OCI-LY1 (cell line): ENCODE measurements at regions not wholly inside any gene's neighbourhood (a gene's known extent, or its start where the extent isn't known, plus 50 kb on each side); places are given as distances from the start of the nearest gene placed in this dataset.

ENCODE experiments used
- H2AFZ ChIP-seq: fragments of 200-600 bp; sonication (generic), shearing (Covaris generic); 2 replicates; pipeline ENCODE4 v1.6.0; 2014; ENCODE audit warnings: antibody characterized with exemption, mild to moderate bottlenecking, low read length
- H3F3A ChIP-seq: fragments of 200-600 bp; sonication (generic), shearing (Covaris generic); 2 replicates; pipeline ENCODE4 v1.6.0; 2014; ENCODE audit warnings: mild to moderate bottlenecking, antibody characterized with exemption, low read length, moderate library complexity; ENCODE audit not compliant: insufficient read depth
- H3K27ac ChIP-seq: fragments of 200-600 bp; sonication (generic); 2 replicates; pipeline ENCODE4 v1.5.1; 2014; ENCODE audit warnings: low read length, mixed run types, mild to moderate bottlenecking, low read depth; ENCODE audit not compliant: poor library complexity, severe bottlenecking
- H3K27me3 ChIP-seq: fragments of 200-600 bp; sonication (generic); 2 replicates; pipeline ENCODE4 v1.6.0; 2014; ENCODE audit warnings: antibody characterized with exemption, mild to moderate bottlenecking, low read length, moderate library complexity; ENCODE audit not compliant: insufficient read depth
- H3K36me3 ChIP-seq: fragments of 200-600 bp; sonication (generic); 2 replicates; pipeline ENCODE4 v1.6.1; 2014; ENCODE audit warnings: mild to moderate bottlenecking, antibody characterized with exemption, low read length, moderate library complexity, mixed read lengths; ENCODE audit not compliant: insufficient read depth
- H3K4me1 ChIP-seq: fragments of 200-600 bp; sonication (generic); 2 replicates; pipeline ENCODE4 v1.5.1; 2014; ENCODE audit warnings: mild to moderate bottlenecking, low read length, moderate library complexity; ENCODE audit not compliant: insufficient read depth, severe bottlenecking
- H3K4me2 ChIP-seq: fragments of 200-600 bp; sonication (generic), shearing (Covaris generic); 2 replicates; pipeline ENCODE4 v1.6.1; 2014; ENCODE audit warnings: low read length
- H3K4me3 ChIP-seq: fragments of 200-600 bp; sonication (generic); 2 replicates; pipeline ENCODE4 v1.5.1; 2014; ENCODE audit warnings: low read length, low read depth, mild to moderate bottlenecking, mixed read lengths; ENCODE audit not compliant: poor library complexity, severe bottlenecking
- H3K79me2 ChIP-seq: fragments of 200-600 bp; shearing (Covaris generic); 2 replicates; pipeline ENCODE4 v1.6.1; 2016; ENCODE audit warnings: mixed run types, low read length, mixed read lengths; ENCODE audit not compliant: insufficient read depth
- H3K9ac ChIP-seq: fragments of 200-600 bp; sonication (generic), shearing (Covaris generic); 2 replicates; pipeline ENCODE4 v1.6.1; 2014; ENCODE audit warnings: mild to moderate bottlenecking, low read length, mixed read lengths
- H3K9me2 ChIP-seq: fragments of 200-600 bp; sonication (generic), shearing (Covaris generic); 2 replicates; pipeline ENCODE4 v1.6.1; 2014; ENCODE audit warnings: low read depth, mild to moderate bottlenecking, low read length, mixed read lengths
- H3K9me3 ChIP-seq: fragments of 200-600 bp; shearing (Covaris generic); 2 replicates; pipeline ENCODE4 v1.6.1; 2014; ENCODE audit warnings: low read length, mixed read lengths
- H4K20me1 ChIP-seq: fragments of 200-600 bp; sonication (generic), shearing (Covaris generic); 2 replicates; pipeline ENCODE4 v1.6.0; 2016; ENCODE audit warnings: mild to moderate bottlenecking, low read length; ENCODE audit not compliant: insufficient read depth
- CTCF ChIP-seq: fragments of 200-600 bp; sonication (generic), shearing (Covaris generic); IDR thresholded peaks from 2 replicates; pipeline ENCODE4 v1.5.1; 2017; ENCODE audit warnings: mild to moderate bottlenecking, antibody characterized with exemption, low read length, moderate library complexity, mixed read lengths
- EZH2 ChIP-seq: fragments of 200-600 bp; sonication (generic), shearing (Covaris generic); IDR thresholded peaks from 2 replicates; pipeline ENCODE4 v1.8.0; 2017; ENCODE audit warnings: borderline replicate concordance, mixed run types, mild to moderate bottlenecking, antibody characterized with exemption, low read length, moderate library complexity, mixed read lengths

- Histone ChIP-seq H3K27me3 (no peaks in the 10 kb centered on the region), H3K4me1 (no peaks in the 10 kb centered on the region), H3K4me3 (no peak overlapping the region), H2AFZ (no peak overlapping the region), H3K36me3 (no peaks in the 10 kb centered on the region), H4K20me1 (no peaks in the 10 kb centered on the region), H3K4me2 (no peak overlapping the region), H3F3A (no peaks in the 10 kb centered on the region), H3K9ac (no peak overlapping the region), H3K9me2 (no peaks in the 10 kb centered on the region), H3K9me3 (no peaks in the 10 kb centered on the region), H3K27ac (no peak overlapping the region), H3K79me2 (no peaks in the 10 kb centered on the region)
- TF ChIP-seq CTCF (no peak), EZH2 (no peak)
Measured at GRCh38 chr11:70906101-70906500, 346.3 kb downstream of the SHANK2 start.

DNA sequence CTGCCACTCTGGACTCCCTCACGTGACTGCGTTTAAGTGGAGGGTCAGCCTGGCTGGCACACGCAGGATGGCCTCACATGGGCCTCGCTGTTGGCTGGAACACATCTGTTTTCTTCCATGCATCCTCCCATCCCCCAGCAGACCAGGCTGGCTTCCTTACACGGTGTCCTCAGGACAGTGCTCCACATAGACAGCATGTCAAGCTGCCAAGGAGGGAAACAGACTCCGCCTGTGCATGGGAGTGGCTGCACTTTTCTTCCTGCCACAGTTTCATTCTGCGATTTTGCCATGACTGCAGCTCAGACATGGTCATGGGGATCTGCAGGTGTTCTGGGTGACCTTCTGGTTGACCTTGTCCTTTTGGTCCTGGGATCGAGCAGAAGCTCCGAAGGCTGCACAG is 344.2 kb downstream of the SHANK2 start:
- Histone ChIP-seq H3K9me2 (no peaks in the 10 kb centered on the region), H3K79me2 (no peaks in the 10 kb centered on the region), H3K9me3 (no peaks in the 10 kb centered on the region), H3F3A (no peaks in the 10 kb centered on the region), H3K4me3 (no peak overlapping the region), H3K4me1 (no peaks in the 10 kb centered on the region), H3K27me3 (no peaks in the 10 kb centered on the region), H3K9ac (no peak overlapping the region), H4K20me1 (no peaks in the 10 kb centered on the region), H3K27ac (no peak overlapping the region), H3K36me3 (no peaks in the 10 kb centered on the region), H2AFZ (no peak overlapping the region), H3K4me2 (no peak overlapping the region)
- no peak for TF ChIP-seq CTCF
- no peak for TF ChIP-seq EZH2

- H3K27me3 ChIP-seq = 0 out of 2 replicates have a peak, but pooled peaks cover 3% of the 10 kb centered on the region
Measured at GRCh38 chr11:70910835-70911234, 341.5 kb downstream of the SHANK2 start.

More at GRCh38 chr11:70910835-70911234, 341.5 kb downstream of the SHANK2 start:
- H4K20me1 ChIP-seq = no peaks in the 10 kb centered on the region
- no peaks in the 10 kb centered on the region for H3K9me2 ChIP-seq
- H2AFZ ChIP-seq = no peak overlapping the region
- no peak overlapping the region for H3K4me3 ChIP-seq
- H3K4me2 ChIP-seq = no peak overlapping the region
- no peaks in the 10 kb centered on the region for H3K9me3 ChIP-seq
- H3K79me2 ChIP-seq = no peaks in the 10 kb centered on the region
- H3K9ac ChIP-seq = no peak overlapping the region
- H3F3A ChIP-seq = no peaks in the 10 kb centered on the region
- no peak overlapping the region for H3K27ac ChIP-seq
- no peak for TF ChIP-seq EZH2
- no peak for TF ChIP-seq CTCF
- no peaks in the 10 kb centered on the region for H3K4me1 ChIP-seq
- no peaks in the 10 kb centered on the region for H3K36me3 ChIP-seq
